ENCODE measurements at regions not wholly inside any gene's neighbourhood (a gene's known extent, or its start where the extent isn't known, plus 50 kb on each side); places are given as distances from the start of the nearest gene placed in this dataset.
"Not testable (repeated sequence)": the region's sequence is repeated elsewhere in the genome, so short reads cannot be mapped to it uniquely, and the experiment has no call there.

- no peak overlapping the region for H3K4me3 ChIP-seq (ENCODE audit: control insufficient read depth, low read depth, low read length)
- no peak for DNase-seq (ENCODE audit: low read depth)
- TF ChIP-seq CTCF (IDR thresholded peaks at IDR 0.05; ENCODE audit: control insufficient read depth, insufficient read depth, low read depth, low read length, missing control alignments) = no peak
Measured at GRCh38 chr4:77236806-77237205, 79.8 kb downstream of the CCNG2 start.

GRCh38 chr4:77240469-77241066, 83.6 kb downstream of the CCNG2 start:
- H3K4me3 ChIP-seq (ENCODE audit: control insufficient read depth, low read depth, low read length) = no peak overlapping the region
- no peak for DNase-seq (ENCODE audit: low read depth)
- TF ChIP-seq CTCF (IDR thresholded peaks at IDR 0.05; ENCODE audit: control insufficient read depth, insufficient read depth, low read depth, low read length, missing control alignments) = peak; percentile 85

- no peak for DNase-seq (ENCODE audit: low read depth)
- no peak overlapping the region for H3K4me3 ChIP-seq (ENCODE audit: control insufficient read depth, low read depth, low read length)
- TF ChIP-seq CTCF (IDR thresholded peaks at IDR 0.05; ENCODE audit: control insufficient read depth, insufficient read depth, low read depth, low read length, missing control alignments) = no peak
Measured at GRCh38 chr4:77248805-77249204, 91.8 kb downstream of the CCNG2 start.

GRCh38 chr4:77251751-77252150, 94.7 kb downstream of the CCNG2 start:
- no peak for DNase-seq (ENCODE audit: low read depth)
- no peak overlapping the region for H3K4me3 ChIP-seq (ENCODE audit: control insufficient read depth, low read depth, low read length)
- no peak for TF ChIP-seq CTCF (IDR thresholded peaks at IDR 0.05; ENCODE audit: control insufficient read depth, insufficient read depth, low read depth, low read length, missing control alignments)

- no peak overlapping the region for H3K4me3 ChIP-seq (ENCODE audit: control insufficient read depth, low read depth, low read length)
- TF ChIP-seq CTCF (IDR thresholded peaks at IDR 0.05; ENCODE audit: control insufficient read depth, insufficient read depth, low read depth, low read length, missing control alignments) = no peak
- DNase-seq (ENCODE audit: low read depth) = no peak
Measured at GRCh38 chr4:77263247-77263646, 106.2 kb downstream of the CCNG2 start.

- H3K4me3 ChIP-seq (ENCODE audit: control insufficient read depth, low read depth, low read length); DNase-seq (ENCODE audit: low read depth): not testable (repeated sequence)
Measured at GRCh38 chr4:77263976-77264375, 107.0 kb downstream of the CCNG2 start.

GRCh38 chr4:77264826-77265225, 107.8 kb downstream of the CCNG2 start:
- H3K4me3 ChIP-seq (ENCODE audit: control insufficient read depth, low read depth, low read length) = no peak overlapping the region
- no peak for TF ChIP-seq CTCF (IDR thresholded peaks at IDR 0.05; ENCODE audit: control insufficient read depth, insufficient read depth, low read depth, low read length, missing control alignments)
- no peak for DNase-seq (ENCODE audit: low read depth)

Measured in AG09309 (cell line).